ENCODE measurements at regions not wholly inside any gene's neighbourhood (a gene's known extent, or its start where the extent isn't known, plus 50 kb on each side); places are given as distances from the start of the nearest gene placed in this dataset.
A peak's percentile ranks its signal among the peaks of the same experiment; 100 is the strongest.

DNA sequence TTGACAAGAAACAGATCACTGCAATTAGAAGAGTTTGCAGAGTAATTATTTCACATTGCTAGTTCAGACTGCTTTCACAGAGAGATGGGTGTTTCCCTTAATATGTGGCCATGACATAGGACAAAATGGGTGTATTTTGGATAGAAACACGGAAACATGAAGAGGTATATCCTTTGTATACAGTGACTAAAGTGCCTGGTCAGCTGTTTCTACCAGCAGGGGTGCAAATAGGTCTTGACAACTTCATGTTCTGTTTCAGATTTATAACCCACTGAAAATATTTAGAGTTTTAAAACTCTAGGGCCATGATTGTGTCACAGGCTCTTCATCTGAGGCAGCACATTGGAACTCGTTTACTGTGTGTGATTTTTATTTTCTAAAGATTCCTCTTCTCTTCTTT, 357.1 kb upstream of the TNP1 start:
- peaks cover 4% of the 10 kb centered on the region; the same call in 1 of the 2 replicates for H3K9me2 ChIP-seq (ENCODE audit: insufficient read depth)
- H3K4me1 Mint-ChIP-seq: peaks cover 4% of the 10 kb centered on the region; the same call in 1 of the 3 replicates
- ATAC-seq (no peak), DNase-seq (ENCODE audit: low spot score) (no peak)
- no peaks in the 10 kb centered on the region for H4K20me1 ChIP-seq (replicated peaks; ENCODE audit: insufficient read depth)
- no peaks in the 10 kb centered on the region for H3K27me3 ChIP-seq (ENCODE audit: insufficient read depth)
- H3K27ac Mint-ChIP-seq: no peak overlapping the region
- no peaks in the 10 kb centered on the region for H3K27me3 Mint-ChIP-seq (ENCODE audit: insufficient read depth, low read depth, poor library complexity)
- no peak overlapping the region for H3K4me3 Mint-ChIP-seq
- H3K36me3 Mint-ChIP-seq (ENCODE audit: low read depth): no peaks in the 10 kb centered on the region
- H3K79me2 ChIP-seq (replicated peaks; ENCODE audit: insufficient read depth): no peaks in the 10 kb centered on the region
- no peaks in the 10 kb centered on the region for H3K36me3 ChIP-seq (ENCODE audit: insufficient read depth)
- 0 out of 2 replicates have a peak, but pooled peaks cover 3% of the 10 kb centered on the region for H3K4me1 ChIP-seq (ENCODE audit: insufficient read depth)
- H3K4me2 ChIP-seq: no peak overlapping the region
- no peak for TF ChIP-seq NANOG (IDR thresholded peaks at IDR 0.05; ENCODE audit: borderline replicate concordance)
- no peak for TF ChIP-seq EZH2 (IDR thresholded peaks at IDR 0.05; ENCODE audit: low read depth, unreplicated experiment)
- H3F3A ChIP-seq (replicated peaks; ENCODE audit: low read depth): no peaks in the 10 kb centered on the region
- H3K9me3 Mint-ChIP-seq: no peaks in the 10 kb centered on the region
- no peak overlapping the region for H3K27ac ChIP-seq (ENCODE audit: low read depth)
- peak overlapping the region; percentile 59 for H2AFZ ChIP-seq
- no peak overlapping the region for H3K4me3 ChIP-seq

DNA sequence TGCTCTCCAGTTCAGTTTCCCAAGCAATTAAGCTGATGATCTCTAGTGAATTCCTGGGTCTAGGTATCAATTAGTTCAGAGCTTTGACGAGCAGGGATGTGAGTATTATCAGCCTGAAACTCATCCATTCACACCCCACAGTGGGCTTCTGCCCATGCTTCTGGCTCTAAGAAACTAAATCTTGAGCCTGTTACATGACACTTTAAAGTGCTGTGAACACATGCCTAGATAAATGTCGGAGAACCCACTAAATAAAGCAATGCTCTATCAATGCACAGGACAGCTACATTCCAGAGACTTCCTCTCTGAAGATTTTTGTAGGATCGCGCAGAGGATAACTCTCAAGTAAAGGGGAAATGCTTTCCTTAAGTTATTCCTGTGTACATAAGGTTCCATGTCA, 356.5 kb upstream of the TNP1 start:
- H3F3A ChIP-seq (replicated peaks; ENCODE audit: low read depth): no peaks in the 10 kb centered on the region
- no peaks in the 10 kb centered on the region; the same call in 2 of the 3 replicates for H3K36me3 Mint-ChIP-seq (ENCODE audit: low read depth)
- DNase-seq (ENCODE audit: low spot score) (no peak), ATAC-seq (no peak)
- peaks cover 4% of the 10 kb centered on the region; the same call in 1 of the 3 replicates for H3K4me1 Mint-ChIP-seq
- no peak overlapping the region for H3K4me3 Mint-ChIP-seq
- 0 out of 2 replicates have a peak, but pooled peaks cover 3% of the 10 kb centered on the region for H3K4me1 ChIP-seq (ENCODE audit: insufficient read depth)
- H3K79me2 ChIP-seq (replicated peaks; ENCODE audit: insufficient read depth): no peaks in the 10 kb centered on the region
- H3K4me3 ChIP-seq: no peak overlapping the region
- H3K9me3 Mint-ChIP-seq: no peaks in the 10 kb centered on the region
- no peak overlapping the region for H3K27ac Mint-ChIP-seq
- H3K27me3 Mint-ChIP-seq (ENCODE audit: insufficient read depth, low read depth, poor library complexity): no peaks in the 10 kb centered on the region
- H3K36me3 ChIP-seq (ENCODE audit: insufficient read depth): no peaks in the 10 kb centered on the region
- no peak overlapping the region for H3K4me2 ChIP-seq
- no peaks in the 10 kb centered on the region for H4K20me1 ChIP-seq (replicated peaks; ENCODE audit: insufficient read depth)
- H3K27ac ChIP-seq (ENCODE audit: low read depth): no peak overlapping the region
- TF ChIP-seq NANOG (IDR thresholded peaks at IDR 0.05; ENCODE audit: borderline replicate concordance) (no peak), CREB1 (CRISPR knock-in tag; IDR thresholded peaks at IDR 0.05; ENCODE audit: low read depth) (no peak), EZH2 (IDR thresholded peaks at IDR 0.05; ENCODE audit: low read depth, unreplicated experiment) (no peak), ZNF114 (CRISPR knock-in tag; IDR thresholded peaks at IDR 0.05) (no peak)
- no peaks in the 10 kb centered on the region for H3K27me3 ChIP-seq (ENCODE audit: insufficient read depth)
- H2AFZ ChIP-seq: peak overlapping the region; percentile 66; the same call in 1 of the 2 replicates
- H3K9me2 ChIP-seq (ENCODE audit: insufficient read depth): peaks cover 4% of the 10 kb centered on the region; the same call in 1 of the 2 replicates

DNA sequence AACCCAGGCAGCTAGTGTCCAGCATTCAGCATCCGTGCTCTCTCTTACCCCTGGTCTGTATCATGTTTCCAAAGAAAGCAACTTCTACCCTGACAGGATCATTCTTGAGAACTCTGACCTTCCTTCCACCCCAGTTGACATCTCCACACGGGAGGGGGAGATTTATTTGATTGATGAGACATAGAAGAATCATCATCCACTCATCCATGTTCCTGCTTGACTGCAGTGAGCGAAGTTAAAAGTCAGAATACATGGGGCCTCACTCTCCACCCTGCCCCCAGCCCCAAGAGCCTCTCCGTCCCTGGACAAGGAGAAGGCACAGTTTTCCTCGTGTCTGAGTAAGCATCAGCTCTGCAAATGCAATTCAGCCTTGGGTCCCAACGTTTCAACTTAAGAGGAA, 356.0 kb upstream of the TNP1 start:
- H2AFZ ChIP-seq: no peak overlapping the region
- peaks cover 4% of the 10 kb centered on the region; the same call in 2 of the 3 replicates for H3K36me3 Mint-ChIP-seq (ENCODE audit: low read depth)
- no peak overlapping the region for H3K27ac Mint-ChIP-seq
- H3K27me3 Mint-ChIP-seq (ENCODE audit: insufficient read depth, low read depth, poor library complexity): no peaks in the 10 kb centered on the region
- H3K27me3 ChIP-seq (ENCODE audit: insufficient read depth): no peaks in the 10 kb centered on the region
- H3K79me2 ChIP-seq (replicated peaks; ENCODE audit: insufficient read depth): no peaks in the 10 kb centered on the region
- no peak overlapping the region for H3K4me2 ChIP-seq
- DNase-seq (ENCODE audit: low spot score) (no peak), ATAC-seq (no peak)
- no peak overlapping the region for H3K27ac ChIP-seq (ENCODE audit: low read depth)
- H3K9me2 ChIP-seq (ENCODE audit: insufficient read depth): peaks cover 4% of the 10 kb centered on the region; the same call in 1 of the 2 replicates
- H3K36me3 ChIP-seq (ENCODE audit: insufficient read depth): no peaks in the 10 kb centered on the region
- H3K4me3 Mint-ChIP-seq: no peak overlapping the region
- no peak overlapping the region for H3K4me3 ChIP-seq
- H3K9me3 Mint-ChIP-seq: peaks cover 3% of the 10 kb centered on the region; the same call in 1 of the 3 replicates
- H3F3A ChIP-seq (replicated peaks; ENCODE audit: low read depth): no peaks in the 10 kb centered on the region
- 0 out of 2 replicates have a peak, but pooled peaks cover 3% of the 10 kb centered on the region for H3K4me1 ChIP-seq (ENCODE audit: insufficient read depth)
- H3K4me1 Mint-ChIP-seq: peaks cover 4% of the 10 kb centered on the region; the same call in 1 of the 3 replicates
- H4K20me1 ChIP-seq (replicated peaks; ENCODE audit: insufficient read depth): no peaks in the 10 kb centered on the region
- TF ChIP-seq JUNB (IDR thresholded peaks at IDR 0.05; ENCODE audit: unreplicated experiment): no peak
- TF ChIP-seq CREB1 (CRISPR knock-in tag; IDR thresholded peaks at IDR 0.05; ENCODE audit: low read depth): no peak
- TF ChIP-seq NANOG (IDR thresholded peaks at IDR 0.05; ENCODE audit: borderline replicate concordance): no peak
- no peak for TF ChIP-seq ZNF114 (CRISPR knock-in tag; IDR thresholded peaks at IDR 0.05)
- TF ChIP-seq, protein P1, sequence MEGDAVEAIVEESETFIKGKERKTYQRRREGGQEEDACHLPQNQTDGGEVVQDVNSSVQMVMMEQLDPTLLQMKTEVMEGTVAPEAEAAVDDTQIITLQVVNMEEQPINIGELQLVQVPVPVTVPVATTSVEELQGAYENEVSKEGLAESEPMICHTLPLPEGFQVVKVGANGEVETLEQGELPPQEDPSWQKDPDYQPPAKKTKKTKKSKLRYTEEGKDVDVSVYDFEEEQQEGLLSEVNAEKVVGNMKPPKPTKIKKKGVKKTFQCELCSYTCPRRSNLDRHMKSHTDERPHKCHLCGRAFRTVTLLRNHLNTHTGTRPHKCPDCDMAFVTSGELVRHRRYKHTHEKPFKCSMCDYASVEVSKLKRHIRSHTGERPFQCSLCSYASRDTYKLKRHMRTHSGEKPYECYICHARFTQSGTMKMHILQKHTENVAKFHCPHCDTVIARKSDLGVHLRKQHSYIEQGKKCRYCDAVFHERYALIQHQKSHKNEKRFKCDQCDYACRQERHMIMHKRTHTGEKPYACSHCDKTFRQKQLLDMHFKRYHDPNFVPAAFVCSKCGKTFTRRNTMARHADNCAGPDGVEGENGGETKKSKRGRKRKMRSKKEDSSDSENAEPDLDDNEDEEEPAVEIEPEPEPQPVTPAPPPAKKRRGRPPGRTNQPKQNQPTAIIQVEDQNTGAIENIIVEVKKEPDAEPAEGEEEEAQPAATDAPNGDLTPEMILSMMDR (conservative IDR thresholded peaks at IDR 0.05; ENCODE audit: low read depth in 2 of 2): no peak
- TF ChIP-seq ZNF331 (CRISPR knock-in tag; IDR thresholded peaks at IDR 0.05; ENCODE audit: low read depth): no peak
- no peak for TF ChIP-seq EZH2phosphoT487 (IDR thresholded peaks at IDR 0.05; ENCODE audit: unreplicated experiment)
- TF ChIP-seq ETS1 (IDR thresholded peaks at IDR 0.05): no peak
